ENCODE measurements at regions not wholly inside any gene's neighbourhood (a gene's known extent, or its start where the extent isn't known, plus 50 kb on each side); places are given as distances from the start of the nearest gene placed in this dataset.
"Not testable (repeated sequence)": the region's sequence is repeated elsewhere in the genome, so short reads cannot be mapped to it uniquely, and the experiment has no call there.

- H3K9me3 ChIP-seq (ENCODE audit: control insufficient read depth in 2 of 3, insufficient read depth in 1 of 3, low read length in 3 of 3) = no peaks in the 10 kb centered on the region
- no peak overlapping the region for H3K4me3 ChIP-seq (ENCODE audit: low read length in 3 of 3)
- no peaks in the 10 kb centered on the region for H3K36me3 ChIP-seq (ENCODE audit: control insufficient read depth in 2 of 3, insufficient read depth in 3 of 3, low read length in 3 of 3)
- H3K4me1 ChIP-seq (ENCODE audit: control insufficient read depth in 2 of 3, insufficient read depth in 2 of 3, low read depth in 1 of 3, low read length in 3 of 3) = no peaks in the 10 kb centered on the region
- intact Hi-C loops (cut with DNase I) = no loop called here
- no peak for FAIRE-seq
- no peak overlapping the region for H3K9ac ChIP-seq (ENCODE audit: low read length in 3 of 3)
- no peak for TF ChIP-seq CTCF (IDR thresholded peaks at IDR 0.05; ENCODE audit: borderline replicate concordance, extremely low read depth, insufficient read depth)
- H3K27me3 ChIP-seq (ENCODE audit: control insufficient read depth, insufficient read depth, low read length) = peaks cover 2% of the 10 kb centered on the region
- no peak for DNase-seq
- H3K27ac ChIP-seq (ENCODE audit: low read depth in 2 of 2, low read length in 2 of 2) = no peak overlapping the region
These were observed 64.9 kb upstream of the FRMPD3 start for GRCh38 chrX:107384397-107385105.

- Histone ChIP-seq H3K27ac (ENCODE audit: low read depth in 2 of 2, low read length in 2 of 2) (no peak overlapping the region), H3K4me1 (ENCODE audit: control insufficient read depth in 2 of 3, insufficient read depth in 2 of 3, low read depth in 1 of 3, low read length in 3 of 3) (no peaks in the 10 kb centered on the region), H3K9me3 (ENCODE audit: control insufficient read depth in 2 of 3, insufficient read depth in 1 of 3, low read length in 3 of 3) (no peaks in the 10 kb centered on the region), H3K9ac (ENCODE audit: low read length in 3 of 3) (no peak overlapping the region), H3K4me3 (ENCODE audit: low read length in 3 of 3) (no peak overlapping the region), H3K36me3 (ENCODE audit: control insufficient read depth in 2 of 3, insufficient read depth in 3 of 3, low read length in 3 of 3) (no peaks in the 10 kb centered on the region), H3K27me3 (ENCODE audit: control insufficient read depth, insufficient read depth, low read length) (no peaks in the 10 kb centered on the region)
- FAIRE-seq (no peak), DNase-seq (no peak)
- no peak for TF ChIP-seq CTCF (IDR thresholded peaks at IDR 0.05; ENCODE audit: borderline replicate concordance, extremely low read depth, insufficient read depth)
- intact Hi-C loops (cut with DNase I) = no loop called here
These were observed 59.7 kb upstream of the FRMPD3 start for GRCh38 chrX:107389726-107390125.

GRCh38 chrX:107393656-107394055 lies 55.8 kb upstream of the FRMPD3 start:
- H3K9ac ChIP-seq (ENCODE audit: low read length in 3 of 3); H3K27me3 ChIP-seq (ENCODE audit: control insufficient read depth, insufficient read depth, low read length); H3K27ac ChIP-seq (ENCODE audit: low read depth in 2 of 2, low read length in 2 of 2); FAIRE-seq; H3K4me1 ChIP-seq (ENCODE audit: control insufficient read depth in 2 of 3, insufficient read depth in 2 of 3, low read depth in 1 of 3, low read length in 3 of 3); H3K4me3 ChIP-seq (ENCODE audit: low read length in 3 of 3); H3K36me3 ChIP-seq (ENCODE audit: control insufficient read depth in 2 of 3, insufficient read depth in 3 of 3, low read length in 3 of 3); DNase-seq; H3K9me3 ChIP-seq (ENCODE audit: control insufficient read depth in 2 of 3, insufficient read depth in 1 of 3, low read length in 3 of 3); intact Hi-C loops (cut with DNase I): not testable (repeated sequence)

- TF ChIP-seq CTCF (IDR thresholded peaks at IDR 0.05; ENCODE audit: borderline replicate concordance, extremely low read depth, insufficient read depth) = no peak
- H3K27ac ChIP-seq (ENCODE audit: low read depth in 2 of 2, low read length in 2 of 2) = no peak overlapping the region
- H3K36me3 ChIP-seq (ENCODE audit: control insufficient read depth in 2 of 3, insufficient read depth in 3 of 3, low read length in 3 of 3) = no peaks in the 10 kb centered on the region
- no peaks in the 10 kb centered on the region for H3K27me3 ChIP-seq (ENCODE audit: control insufficient read depth, insufficient read depth, low read length)
- no peaks in the 10 kb centered on the region for H3K4me1 ChIP-seq (ENCODE audit: control insufficient read depth in 2 of 3, insufficient read depth in 2 of 3, low read depth in 1 of 3, low read length in 3 of 3)
- intact Hi-C loops (cut with DNase I) = no loop called here
- no peaks in the 10 kb centered on the region for H3K9me3 ChIP-seq (ENCODE audit: control insufficient read depth in 2 of 3, insufficient read depth in 1 of 3, low read length in 3 of 3)
- DNase-seq = no peak
- no peak for FAIRE-seq
- H3K9ac ChIP-seq (ENCODE audit: low read length in 3 of 3) = no peak overlapping the region
- no peak overlapping the region for H3K4me3 ChIP-seq (ENCODE audit: low read length in 3 of 3)
These were observed 53.2 kb upstream of the FRMPD3 start for GRCh38 chrX:107396235-107396634.

Data from kidney (tissue), 13 donors.